Liver (tissue), 3 donors: ENCODE measurements at regions not wholly inside any gene's neighbourhood (a gene's known extent, or its start where the extent isn't known, plus 50 kb on each side); places are given as distances from the start of the nearest gene placed in this dataset.

Source experiments
- ATF3 ChIP-seq: IDR thresholded peaks from 2 replicates; pipeline ENCODE4 v1.6.1; 2016; ENCODE audit warnings: antibody characterized with exemption
- CTCF ChIP-seq: fragments of 150-350 bp; IDR thresholded peaks from 2 replicates; pipeline ENCODE4 v1.5.1; 2017; ENCODE audit warnings: improper control_type of control experiment, low read depth, low read length; ENCODE audit not compliant: missing input control
- EGR1 ChIP-seq, 2 donors: IDR thresholded peaks; 2 replicates each; pipeline ENCODE4 v1.6.1; 2016 to 2018; ENCODE audit warnings: antibody characterized with exemption in 2 of 2, low read depth in 2 of 2
- GABPA ChIP-seq, 2 donors: IDR thresholded peaks in 1 of 2; conservative IDR thresholded peaks in 1 of 2; 2 replicates each; pipeline ENCODE4 v1.6.1; 2016; ENCODE audit warnings: antibody characterized with exemption in 2 of 2, mild to moderate bottlenecking in 1 of 2, moderate library complexity in 1 of 2
- JUND ChIP-seq, 2 donors: IDR thresholded peaks; 2 replicates each; pipeline ENCODE4 v1.6.1; 2016; ENCODE audit warnings: antibody characterized with exemption in 2 of 2
- MAX ChIP-seq: IDR thresholded peaks from 2 replicates; pipeline ENCODE4 v1.6.1; 2016; ENCODE audit warnings: antibody characterized with exemption
- RAD21 ChIP-seq, 2 donors: IDR thresholded peaks; 2 replicates each; pipeline ENCODE4 v1.6.1; 2016; ENCODE audit warnings: antibody characterized with exemption in 2 of 2, mild to moderate bottlenecking in 2 of 2
- SP1 ChIP-seq: IDR thresholded peaks from 2 replicates; pipeline ENCODE4 v1.6.1; 2018; ENCODE audit warnings: antibody characterized with exemption, mild to moderate bottlenecking
- TAF1 ChIP-seq: conservative IDR thresholded peaks from 2 replicates; pipeline ENCODE4 v1.6.1; 2016; ENCODE audit warnings: antibody characterized with exemption, mild to moderate bottlenecking
- YY1 ChIP-seq: IDR thresholded peaks from 2 replicates; pipeline ENCODE4 v1.6.1; 2016; ENCODE audit warnings: antibody characterized with exemption, mild to moderate bottlenecking
- donor health status: healthy.
- donor health status: healthy.

- TF ChIP-seq CTCF (no peak), TAF1 (no peak), GABPA (IDR thresholded peaks at IDR 0.05 in 1 of 2, conservative IDR thresholded peaks at IDR 0.05 in 1 of 2) (no peak), SP1 (no peak), YY1 (no peak), MAX (no peak), JUND (IDR thresholded peaks at IDR 0.05) (no peak), ATF3 (no peak), RAD21 (IDR thresholded peaks at IDR 0.05) (no peak), EGR1 (IDR thresholded peaks at IDR 0.05; ENCODE audit: low read depth in 2 of 2) (no peak)
These were observed 104.7 kb upstream of the TTC29 start for GRCh38 chr4:147050356-147050765.
